ENCODE measurements at regions not wholly inside any gene's neighbourhood (a gene's known extent, or its start where the extent isn't known, plus 50 kb on each side); places are given as distances from the start of the nearest gene placed in this dataset.

DNA sequence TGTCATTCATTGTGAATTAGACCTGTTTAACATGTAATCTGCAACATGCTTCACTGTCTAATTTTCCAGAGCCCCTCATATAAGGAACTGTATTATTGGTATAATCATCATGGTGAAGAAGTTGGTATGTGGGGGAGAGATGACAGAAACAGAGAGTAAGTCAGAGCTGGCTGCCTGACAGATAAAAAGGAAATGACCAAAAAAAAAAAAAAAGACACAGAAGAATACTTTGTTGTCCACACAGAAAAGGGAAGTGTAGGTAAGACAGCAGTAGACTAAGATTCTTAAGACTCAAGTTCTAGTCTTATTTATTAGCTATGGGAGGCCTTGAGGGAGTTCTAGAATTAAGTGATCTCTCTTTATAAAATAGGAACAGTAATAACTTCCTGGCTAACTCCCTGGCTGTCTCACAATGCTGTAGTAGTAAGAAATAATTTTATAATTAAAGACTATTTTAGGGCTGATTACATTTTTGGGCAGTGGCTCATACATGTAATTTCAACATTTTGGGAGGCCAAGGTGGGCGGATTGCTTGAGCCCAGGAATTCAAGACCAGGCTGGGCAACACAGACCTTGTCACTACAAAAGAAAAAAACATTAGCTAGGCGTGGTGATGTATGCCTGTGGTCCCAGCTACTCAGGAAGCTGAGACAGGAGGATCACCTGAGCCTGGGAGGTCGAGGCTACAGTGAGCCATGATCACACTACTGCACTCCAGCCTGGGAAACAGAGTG, 102.5 kb downstream of the PRL start:
- Histone ChIP-seq H3K9ac (ENCODE audit: low read length) (no peak overlapping the region), H2BK5ac (ENCODE audit: low read length) (no peak overlapping the region), H4K5ac (ENCODE audit: low read length) (no peak overlapping the region), H3K79me1 (ENCODE audit: low read length) (no peaks in the 10 kb centered on the region), H3K4ac (ENCODE audit: low read depth, low read length) (no peak overlapping the region), H2AK5ac (ENCODE audit: low read length) (no peak overlapping the region), H2BK15ac (replicated peaks; ENCODE audit: low read depth) (no peak overlapping the region), H3K4me1 (ENCODE audit: control insufficient read depth, low read depth, low read length) (no peaks in the 10 kb centered on the region), H4K8ac (ENCODE audit: low read depth, low read length) (no peak overlapping the region), H3K4me2 (ENCODE audit: low read length) (no peak overlapping the region), H3K27me3 (ENCODE audit: insufficient read depth, low read length, poor library complexity) (no peaks in the 10 kb centered on the region), H2BK120ac (ENCODE audit: low read depth, low read length) (no peak overlapping the region), H3K23ac (ENCODE audit: low read length) (no peak overlapping the region), H3K79me2 (ENCODE audit: control insufficient read depth, insufficient read depth, low read length) (no peaks in the 10 kb centered on the region), H3K36me3 (ENCODE audit: control insufficient read depth, insufficient read depth, low read length) (peaks cover 2% of the 10 kb centered on the region), H3K27ac (ENCODE audit: low read depth, low read length) (no peak overlapping the region), H3K4me3 (ENCODE audit: low read length) (no peak overlapping the region), H3K18ac (ENCODE audit: low read length) (no peak overlapping the region), H3K56ac (ENCODE audit: low read length) (no peak overlapping the region)
- DNase-seq, result no peak
- no CpG with 5 or more reads among the region's 3 CpGs for WGBS (ENCODE audit: extremely low coverage, insufficient coverage, low lambda C conversion rate)

DNA sequence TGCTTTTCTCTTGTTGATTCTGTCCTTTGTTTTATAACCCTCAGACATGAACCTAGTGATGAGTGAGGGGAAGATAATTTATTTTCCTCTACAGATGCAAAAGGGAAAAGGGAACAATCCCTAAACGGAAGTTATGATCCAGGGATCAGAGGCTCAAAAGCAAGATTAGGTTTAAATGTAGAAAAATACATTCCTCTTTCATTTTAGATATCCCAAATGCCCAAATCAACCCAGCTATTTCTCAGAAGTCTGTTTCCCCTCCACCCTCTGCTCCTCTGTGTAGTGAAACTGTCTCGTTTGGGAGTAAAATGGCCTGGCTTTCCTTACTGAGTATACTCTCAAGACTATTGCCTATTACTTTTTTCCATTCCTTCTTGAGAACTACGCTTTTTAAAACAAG, 97.1 kb downstream of the PRL start:
- WGBS (ENCODE audit: extremely low coverage, insufficient coverage, low lambda C conversion rate), result no CpG with 5 or more reads among the region's 3 CpGs
- Histone ChIP-seq H3K36me3 (ENCODE audit: control insufficient read depth, insufficient read depth, low read length) (no peaks in the 10 kb centered on the region), H3K4ac (ENCODE audit: low read depth, low read length) (no peak overlapping the region)

DNA sequence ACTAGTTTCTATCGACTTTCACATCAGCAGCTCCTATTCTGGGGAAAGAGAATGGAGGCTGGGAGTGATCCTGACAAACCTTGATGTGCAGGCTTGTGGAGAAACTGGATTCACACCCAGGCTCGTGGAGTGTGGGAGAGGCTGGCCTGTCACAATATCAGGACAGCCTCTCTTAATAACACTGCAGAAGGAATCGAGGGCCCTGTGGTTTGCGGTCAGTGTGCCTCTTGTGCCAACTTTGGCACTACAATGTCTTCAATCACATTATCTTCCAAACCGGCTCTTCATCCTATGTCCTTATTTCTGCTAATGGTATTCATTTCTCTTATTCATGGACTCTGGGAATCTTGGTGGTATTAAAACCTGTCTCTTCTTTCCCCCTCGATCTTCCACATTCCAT, 92.7 kb downstream of the PRL start:
- H3K56ac ChIP-seq (ENCODE audit: low read length), result no peak overlapping the region
- no peak overlapping the region for H3K4ac ChIP-seq (ENCODE audit: low read depth, low read length)
- H3K18ac ChIP-seq (ENCODE audit: low read length), result no peak overlapping the region
- H2BK120ac ChIP-seq (ENCODE audit: low read depth, low read length), result no peak overlapping the region
- H4K5ac ChIP-seq (ENCODE audit: low read length), result no peak overlapping the region
- H4K8ac ChIP-seq (ENCODE audit: low read depth, low read length), result no peak overlapping the region
- no peaks in the 10 kb centered on the region for H3K79me2 ChIP-seq (ENCODE audit: control insufficient read depth, insufficient read depth, low read length)
- H3K23ac ChIP-seq (ENCODE audit: low read length), result no peak overlapping the region
- no peaks in the 10 kb centered on the region for H3K4me1 ChIP-seq (ENCODE audit: control insufficient read depth, low read depth, low read length)
- no peaks in the 10 kb centered on the region for H3K79me1 ChIP-seq (ENCODE audit: low read length)
- no peak for DNase-seq
- H3K4me3 ChIP-seq (ENCODE audit: low read length), result no peak overlapping the region
- no peak overlapping the region for H3K9ac ChIP-seq (ENCODE audit: low read length)
- no peaks in the 10 kb centered on the region for H3K36me3 ChIP-seq (ENCODE audit: control insufficient read depth, insufficient read depth, low read length)
- WGBS (ENCODE audit: extremely low coverage, insufficient coverage, low lambda C conversion rate), result no CpG with 5 or more reads among the region's 6 CpGs
- no peaks in the 10 kb centered on the region for H3K27me3 ChIP-seq (ENCODE audit: insufficient read depth, low read length, poor library complexity)
- no peak overlapping the region for H2BK5ac ChIP-seq (ENCODE audit: low read length)
- no peak overlapping the region for H2BK15ac ChIP-seq (replicated peaks; ENCODE audit: low read depth)
- no peak overlapping the region for H2AK5ac ChIP-seq (ENCODE audit: low read length)
- no peak overlapping the region for H3K4me2 ChIP-seq (ENCODE audit: low read length)
- H3K27ac ChIP-seq (ENCODE audit: low read depth, low read length), result no peak overlapping the region

More for the DNA sequence above, 97.1 kb downstream of the PRL start:
- H3K4me2 ChIP-seq (ENCODE audit: low read length), result no peak overlapping the region
- no peak overlapping the region for H2AK5ac ChIP-seq (ENCODE audit: low read length)
- H3K79me2 ChIP-seq (ENCODE audit: control insufficient read depth, insufficient read depth, low read length), result no peaks in the 10 kb centered on the region
- no peak overlapping the region for H3K9ac ChIP-seq (ENCODE audit: low read length)
- no peak overlapping the region for H3K56ac ChIP-seq (ENCODE audit: low read length)
- H3K27me3 ChIP-seq (ENCODE audit: insufficient read depth, low read length, poor library complexity), result no peaks in the 10 kb centered on the region
- H4K5ac ChIP-seq (ENCODE audit: low read length), result no peak overlapping the region
- no peak for DNase-seq
- H2BK5ac ChIP-seq (ENCODE audit: low read length), result no peak overlapping the region
- no peak overlapping the region for H3K18ac ChIP-seq (ENCODE audit: low read length)
- H2BK120ac ChIP-seq (ENCODE audit: low read depth, low read length), result no peak overlapping the region
- no peaks in the 10 kb centered on the region for H3K79me1 ChIP-seq (ENCODE audit: low read length)
- H3K4me3 ChIP-seq (ENCODE audit: low read length), result no peak overlapping the region
- H4K8ac ChIP-seq (ENCODE audit: low read depth, low read length), result no peak overlapping the region
- H3K27ac ChIP-seq (ENCODE audit: low read depth, low read length), result no peak overlapping the region
- H3K4me1 ChIP-seq (ENCODE audit: control insufficient read depth, low read depth, low read length), result no peaks in the 10 kb centered on the region
- H2BK15ac ChIP-seq (replicated peaks; ENCODE audit: low read depth), result no peak overlapping the region
- H3K23ac ChIP-seq (ENCODE audit: low read length), result no peak overlapping the region

DNA sequence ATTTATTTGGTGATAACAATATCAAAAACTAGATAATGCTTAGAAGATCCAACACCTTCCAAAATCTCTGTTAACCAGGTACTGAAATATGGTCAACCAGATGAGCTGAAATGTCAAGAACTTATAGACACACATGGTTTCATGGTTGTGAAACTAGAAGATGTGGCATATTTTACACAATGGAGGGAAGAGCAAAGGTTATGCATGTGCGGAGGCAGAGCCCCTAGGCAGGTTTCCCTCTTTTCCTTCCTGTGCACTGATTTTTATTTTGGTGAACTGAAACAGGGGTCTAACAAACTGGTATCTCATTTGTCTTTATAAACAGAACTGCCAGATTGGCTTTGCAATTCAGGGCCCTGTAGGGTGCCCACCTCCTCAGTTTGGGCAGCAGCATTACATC, 91.6 kb downstream of the PRL start:
- no peak overlapping the region for H3K18ac ChIP-seq (ENCODE audit: low read length)
- H3K79me2 ChIP-seq (ENCODE audit: control insufficient read depth, insufficient read depth, low read length), result no peaks in the 10 kb centered on the region
- peak overlapping the region; percentile 28 for H4K8ac ChIP-seq (ENCODE audit: low read depth, low read length)
- H3K56ac ChIP-seq (ENCODE audit: low read length), result no peak overlapping the region
- H3K4ac ChIP-seq (ENCODE audit: low read depth, low read length), result no peak overlapping the region
- no peak overlapping the region for H2BK120ac ChIP-seq (ENCODE audit: low read depth, low read length)
- no peaks in the 10 kb centered on the region for H3K4me1 ChIP-seq (ENCODE audit: control insufficient read depth, low read depth, low read length)
- no peak overlapping the region for H3K23ac ChIP-seq (ENCODE audit: low read length)
- no peak overlapping the region for H2AK5ac ChIP-seq (ENCODE audit: low read length)
- no peak overlapping the region for H3K27ac ChIP-seq (ENCODE audit: low read depth, low read length)
- H3K4me2 ChIP-seq (ENCODE audit: low read length), result no peak overlapping the region
- no peak for DNase-seq
- H3K4me3 ChIP-seq (ENCODE audit: low read length), result no peak overlapping the region
- no peaks in the 10 kb centered on the region for H3K79me1 ChIP-seq (ENCODE audit: low read length)
- no CpG with 5 or more reads among the region's 1 CpG for WGBS (ENCODE audit: extremely low coverage, insufficient coverage, low lambda C conversion rate)
- no peak overlapping the region for H3K9ac ChIP-seq (ENCODE audit: low read length)
- no peak overlapping the region for H4K5ac ChIP-seq (ENCODE audit: low read length)
- no peak overlapping the region for H2BK15ac ChIP-seq (replicated peaks; ENCODE audit: low read depth)
- H3K36me3 ChIP-seq (ENCODE audit: control insufficient read depth, insufficient read depth, low read length), result no peaks in the 10 kb centered on the region
- H2BK5ac ChIP-seq (ENCODE audit: low read length), result no peak overlapping the region
- no peaks in the 10 kb centered on the region for H3K27me3 ChIP-seq (ENCODE audit: insufficient read depth, low read length, poor library complexity)

DNA sequence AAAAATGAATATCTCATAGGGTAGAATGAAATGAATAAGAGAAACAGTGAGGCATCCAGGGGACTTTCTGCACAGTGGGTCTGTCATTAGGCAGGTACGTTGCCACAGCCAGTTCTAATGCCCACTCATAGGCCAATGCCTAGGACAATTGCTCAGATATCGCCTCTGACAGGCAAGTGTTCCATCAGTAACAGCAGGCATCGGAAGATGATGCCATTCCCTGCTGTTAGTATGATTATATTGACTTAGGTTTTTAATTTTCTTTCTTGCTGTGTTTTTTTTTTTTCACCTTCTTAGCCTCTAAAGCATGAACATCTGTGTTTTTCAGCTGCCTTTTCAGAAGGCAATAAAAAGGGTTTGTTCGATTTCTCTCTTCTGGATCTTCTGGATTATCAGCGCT, 90.7 kb downstream of the PRL start:
- Histone ChIP-seq H3K4me1 (ENCODE audit: control insufficient read depth, low read depth, low read length) (no peaks in the 10 kb centered on the region), H3K79me1 (ENCODE audit: low read length) (no peaks in the 10 kb centered on the region), H3K4me2 (ENCODE audit: low read length) (no peak overlapping the region), H3K9ac (ENCODE audit: low read length) (no peak overlapping the region), H3K27ac (ENCODE audit: low read depth, low read length) (no peak overlapping the region), H3K56ac (ENCODE audit: low read length) (no peak overlapping the region), H3K27me3 (ENCODE audit: insufficient read depth, low read length, poor library complexity) (no peaks in the 10 kb centered on the region), H3K36me3 (ENCODE audit: control insufficient read depth, insufficient read depth, low read length) (no peaks in the 10 kb centered on the region), H3K4me3 (ENCODE audit: low read length) (no peak overlapping the region), H4K8ac (ENCODE audit: low read depth, low read length) (no peak overlapping the region), H3K18ac (ENCODE audit: low read length) (no peak overlapping the region), H2BK15ac (replicated peaks; ENCODE audit: low read depth) (no peak overlapping the region), H3K23ac (ENCODE audit: low read length) (no peak overlapping the region), H4K5ac (ENCODE audit: low read length) (no peak overlapping the region), H2AK5ac (ENCODE audit: low read length) (no peak overlapping the region), H2BK5ac (ENCODE audit: low read length) (no peak overlapping the region), H2BK120ac (ENCODE audit: low read depth, low read length) (no peak overlapping the region), H3K4ac (ENCODE audit: low read depth, low read length) (no peak overlapping the region), H3K79me2 (ENCODE audit: control insufficient read depth, insufficient read depth, low read length) (no peaks in the 10 kb centered on the region)
- no CpG with 5 or more reads among the region's 5 CpGs for WGBS (ENCODE audit: extremely low coverage, insufficient coverage, low lambda C conversion rate)
- DNase-seq, result no peak

DNA sequence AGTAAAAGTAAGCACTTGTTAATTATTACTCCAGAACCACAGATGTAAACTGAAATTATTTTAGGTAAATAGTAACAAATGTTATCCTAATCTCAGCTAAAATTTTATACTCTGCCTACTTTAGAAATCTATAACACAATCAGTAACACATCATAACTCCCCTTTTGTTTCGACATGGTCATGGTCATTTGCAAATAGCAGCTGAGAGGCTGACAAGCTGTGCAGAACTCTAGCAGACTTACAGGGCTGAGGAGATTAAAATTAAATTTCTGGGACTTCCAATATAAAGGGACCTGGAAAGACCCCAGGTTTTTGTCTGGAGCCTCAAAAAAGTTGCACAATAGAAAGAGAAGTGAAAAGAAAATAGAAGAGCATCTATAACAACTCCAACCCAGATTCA, 88.8 kb downstream of the PRL start:
- H3K4me2 ChIP-seq (ENCODE audit: low read length), result no peak overlapping the region
- H2BK15ac ChIP-seq (replicated peaks; ENCODE audit: low read depth), result no peak overlapping the region
- no peak for DNase-seq
- no CpG with 5 or more reads among the region's 1 CpG for WGBS (ENCODE audit: extremely low coverage, insufficient coverage, low lambda C conversion rate)
- H3K23ac ChIP-seq (ENCODE audit: low read length), result no peak overlapping the region
- no peak overlapping the region for H2AK5ac ChIP-seq (ENCODE audit: low read length)
- no peaks in the 10 kb centered on the region for H3K4me1 ChIP-seq (ENCODE audit: control insufficient read depth, low read depth, low read length)
- H2BK120ac ChIP-seq (ENCODE audit: low read depth, low read length), result no peak overlapping the region
- H3K27me3 ChIP-seq (ENCODE audit: insufficient read depth, low read length, poor library complexity), result no peaks in the 10 kb centered on the region
- no peak overlapping the region for H3K9ac ChIP-seq (ENCODE audit: low read length)
- H4K5ac ChIP-seq (ENCODE audit: low read length), result no peak overlapping the region
- no peak overlapping the region for H2BK5ac ChIP-seq (ENCODE audit: low read length)
- H3K4ac ChIP-seq (ENCODE audit: low read depth, low read length), result no peak overlapping the region
- H3K79me1 ChIP-seq (ENCODE audit: low read length), result no peaks in the 10 kb centered on the region
- no peaks in the 10 kb centered on the region for H3K36me3 ChIP-seq (ENCODE audit: control insufficient read depth, insufficient read depth, low read length)
- H3K4me3 ChIP-seq (ENCODE audit: low read length), result no peak overlapping the region
- H3K18ac ChIP-seq (ENCODE audit: low read length), result no peak overlapping the region
- no peak overlapping the region for H4K8ac ChIP-seq (ENCODE audit: low read depth, low read length)
- H3K27ac ChIP-seq (ENCODE audit: low read depth, low read length), result no peak overlapping the region
- no peak overlapping the region for H3K56ac ChIP-seq (ENCODE audit: low read length)
- H3K79me2 ChIP-seq (ENCODE audit: control insufficient read depth, insufficient read depth, low read length), result no peaks in the 10 kb centered on the region

All from mesendoderm (in vitro differentiated cells).